ENCODE measurements at regions not wholly inside any gene's neighbourhood (a gene's known extent, or its start where the extent isn't known, plus 50 kb on each side); places are given as distances from the start of the nearest gene placed in this dataset.

DNA sequence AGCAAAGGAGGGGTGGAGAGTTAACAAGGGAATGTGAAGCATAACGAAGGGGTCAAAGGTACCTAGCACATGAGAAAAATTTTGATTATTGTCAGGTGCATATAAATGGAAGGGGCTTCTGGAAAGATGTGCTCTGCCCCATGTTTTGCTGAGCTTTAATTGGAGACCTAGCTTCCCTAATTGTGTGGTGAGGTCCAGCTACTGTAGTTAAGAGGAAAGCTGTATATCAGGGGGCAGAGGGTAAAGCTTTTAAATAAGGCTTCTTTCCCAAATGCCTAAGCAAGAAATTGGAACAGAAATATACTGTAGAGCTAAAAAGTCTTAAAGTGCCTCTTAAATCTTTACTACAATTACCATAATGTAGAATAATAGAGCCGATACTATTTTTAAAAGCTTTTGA lies 267.2 kb downstream of the MAT2B start:
- TF ChIP-seq, protein P1, sequence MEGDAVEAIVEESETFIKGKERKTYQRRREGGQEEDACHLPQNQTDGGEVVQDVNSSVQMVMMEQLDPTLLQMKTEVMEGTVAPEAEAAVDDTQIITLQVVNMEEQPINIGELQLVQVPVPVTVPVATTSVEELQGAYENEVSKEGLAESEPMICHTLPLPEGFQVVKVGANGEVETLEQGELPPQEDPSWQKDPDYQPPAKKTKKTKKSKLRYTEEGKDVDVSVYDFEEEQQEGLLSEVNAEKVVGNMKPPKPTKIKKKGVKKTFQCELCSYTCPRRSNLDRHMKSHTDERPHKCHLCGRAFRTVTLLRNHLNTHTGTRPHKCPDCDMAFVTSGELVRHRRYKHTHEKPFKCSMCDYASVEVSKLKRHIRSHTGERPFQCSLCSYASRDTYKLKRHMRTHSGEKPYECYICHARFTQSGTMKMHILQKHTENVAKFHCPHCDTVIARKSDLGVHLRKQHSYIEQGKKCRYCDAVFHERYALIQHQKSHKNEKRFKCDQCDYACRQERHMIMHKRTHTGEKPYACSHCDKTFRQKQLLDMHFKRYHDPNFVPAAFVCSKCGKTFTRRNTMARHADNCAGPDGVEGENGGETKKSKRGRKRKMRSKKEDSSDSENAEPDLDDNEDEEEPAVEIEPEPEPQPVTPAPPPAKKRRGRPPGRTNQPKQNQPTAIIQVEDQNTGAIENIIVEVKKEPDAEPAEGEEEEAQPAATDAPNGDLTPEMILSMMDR (IDR thresholded peaks at IDR 0.05; ENCODE audit: poor library complexity) = no peak
- no peak for TF ChIP-seq EZH2 (IDR thresholded peaks at IDR 0.05; ENCODE audit: borderline replicate concordance)

Data from hepatocyte (in vitro differentiated cells).